Trophoblast cell (in vitro differentiated cells and primary cell): ENCODE measurements at regions not wholly inside any gene's neighbourhood (a gene's known extent, or its start where the extent isn't known, plus 50 kb on each side); places are given as distances from the start of the nearest gene placed in this dataset.

Source experiments
- DNase-seq, 2 donors: peaks; one replicate each; pipeline ENCODE4 v3.0.0-alpha.2; 2016
- H2AFZ ChIP-seq: 2 replicates; pipeline ENCODE4 v1.6.1; 2013; ENCODE audit warnings: low read length, moderate library complexity, mild to moderate bottlenecking; ENCODE audit not compliant: insufficient read depth, poor library complexity
- H2AK5ac ChIP-seq: 2 replicates; pipeline ENCODE4 v1.6.1; 2013; ENCODE audit warnings: mild to moderate bottlenecking, low read length
- H2BK120ac ChIP-seq: 2 replicates; pipeline ENCODE4 v1.6.1; 2013; ENCODE audit warnings: low read length, mild to moderate bottlenecking, moderate library complexity; ENCODE audit not compliant: insufficient read depth, poor library complexity
- H2BK12ac ChIP-seq: 2 replicates; pipeline ENCODE4 v1.6.1; 2013; ENCODE audit warnings: mild to moderate bottlenecking, low read length, moderate library complexity
- H2BK5ac ChIP-seq: 2 replicates; pipeline ENCODE4 v1.6.1; 2013; ENCODE audit warnings: low read length, low read depth, moderate library complexity, mild to moderate bottlenecking; ENCODE audit not compliant: poor library complexity
- H3K14ac ChIP-seq: 2 replicates; pipeline ENCODE4 v1.6.1; 2013; ENCODE audit warnings: mild to moderate bottlenecking, low read length
- H3K18ac ChIP-seq: 2 replicates; pipeline ENCODE4 v1.6.1; 2013; ENCODE audit warnings: mild to moderate bottlenecking, low read length
- H3K23ac ChIP-seq: 2 replicates; pipeline ENCODE4 v1.6.1; 2013; ENCODE audit warnings: low read length
- H3K27ac ChIP-seq: 2 replicates; pipeline ENCODE4 v1.5.1; 2013; ENCODE audit warnings: low read depth, mild to moderate bottlenecking, inconsistent platforms, low read length, moderate library complexity
- H3K27me3 ChIP-seq: 2 replicates; pipeline ENCODE4 v1.6.1; 2013; ENCODE audit warnings: inconsistent platforms, mild to moderate bottlenecking, low read length, moderate library complexity; ENCODE audit not compliant: insufficient read depth
- H3K36me3 ChIP-seq, 2 experiments: 1 replicate in 1 of 2; 2 replicates in 1 of 2; pipeline ENCODE4 v1.6.1; 2013; ENCODE audit warnings: low read length in 2 of 2, mild to moderate bottlenecking in 2 of 2, moderate library complexity in 1 of 2; ENCODE audit not compliant: insufficient read depth in 2 of 2, control insufficient read depth in 1 of 2
- H3K4ac ChIP-seq: 2 replicates; pipeline ENCODE4 v1.6.1; 2013; ENCODE audit warnings: low read depth, mild to moderate bottlenecking, low read length, moderate library complexity
- H3K4me1 ChIP-seq, 2 experiments: 1 replicate in 1 of 2; 2 replicates in 1 of 2; pipeline ENCODE4 v1.6.1; 2013; ENCODE audit warnings: low read length in 2 of 2, mild to moderate bottlenecking in 2 of 2, moderate library complexity in 1 of 2; ENCODE audit not compliant: insufficient read depth in 2 of 2, control insufficient read depth in 1 of 2
- H3K4me2 ChIP-seq: 2 replicates; pipeline ENCODE4 v1.6.1; 2013; ENCODE audit warnings: inconsistent platforms, mild to moderate bottlenecking, low read length, moderate library complexity
- H3K4me3 ChIP-seq: 2 replicates; pipeline ENCODE4 v1.5.1; 2013; ENCODE audit warnings: mild to moderate bottlenecking, low read depth, low read length, inconsistent platforms
- H3K79me1 ChIP-seq: one replicate; pipeline ENCODE4 v1.6.1; 2013; ENCODE audit warnings: low read length
- H3K79me2 ChIP-seq: 2 replicates; pipeline ENCODE4 v1.6.1; 2013; ENCODE audit warnings: low read length, mild to moderate bottlenecking; ENCODE audit not compliant: control insufficient read depth, insufficient read depth, poor library complexity
- H3K9ac ChIP-seq: 2 replicates; pipeline ENCODE4 v1.6.1; 2013; ENCODE audit warnings: mild to moderate bottlenecking, low read length
- H3K9me3 ChIP-seq: 2 replicates; pipeline ENCODE4 v1.6.1; 2013; ENCODE audit warnings: low read depth, mild to moderate bottlenecking, control low read depth, inconsistent platforms, low read length; ENCODE audit not compliant: insufficient read depth
- H4K12ac ChIP-seq: 2 replicates; pipeline ENCODE4 v1.6.1; 2013; ENCODE audit warnings: low read depth, mild to moderate bottlenecking, low read length, moderate library complexity
- H4K8ac ChIP-seq: 2 replicates; pipeline ENCODE4 v1.6.1; 2013; ENCODE audit warnings: low read depth, mild to moderate bottlenecking, low read length, moderate library complexity
- H4K91ac ChIP-seq: one replicate; pipeline ENCODE4 v1.6.1; 2013; ENCODE audit warnings: low read depth, mild to moderate bottlenecking, low read length, moderate library complexity
- WGBS: extraction: QIAGEN DNeasy Blood & Tissue Kit; methylation state at CpG from one replicate; pipeline ENCODE4 v1.1.7; 2013; ENCODE audit warnings: missing lambda C conversion rate; ENCODE audit not compliant: insufficient read length, insufficient coverage; ENCODE audit errors: extremely low coverage; 5-methylcytosine and 5-hydroxymethylcytosine counted together

- H3K4me2 ChIP-seq, result no peak overlapping the region
- H4K8ac ChIP-seq, result no peak overlapping the region
- no peak overlapping the region for H4K12ac ChIP-seq
- H3K27ac ChIP-seq, result no peak overlapping the region
- no peak overlapping the region for H3K9ac ChIP-seq
- no peak overlapping the region for H3K4ac ChIP-seq
- no peak overlapping the region for H2BK5ac ChIP-seq
- no peaks in the 10 kb centered on the region for H3K27me3 ChIP-seq
- no peaks in the 10 kb centered on the region for H3K4me1 ChIP-seq
- no peak overlapping the region for H3K18ac ChIP-seq
- H2AK5ac ChIP-seq, result no peak overlapping the region
- H2AFZ ChIP-seq, result no peak overlapping the region
- no peak overlapping the region for H2BK120ac ChIP-seq
- no peak overlapping the region for H2BK12ac ChIP-seq
- no peak overlapping the region for H4K91ac ChIP-seq
- H3K79me2 ChIP-seq, result no peaks in the 10 kb centered on the region
- no peak overlapping the region for H3K14ac ChIP-seq
- no peak overlapping the region for H3K23ac ChIP-seq
- DNase-seq, result no peak
- H3K4me3 ChIP-seq, result no peak overlapping the region
- H3K36me3 ChIP-seq, result no peaks in the 10 kb centered on the region
- H3K79me1 ChIP-seq, result no peaks in the 10 kb centered on the region
- H3K9me3 ChIP-seq, result no peaks in the 10 kb centered on the region
These were observed 196.3 kb downstream of the PALM2AKAP2 start for GRCh38 chr9:109976303-109976702.

DNA sequence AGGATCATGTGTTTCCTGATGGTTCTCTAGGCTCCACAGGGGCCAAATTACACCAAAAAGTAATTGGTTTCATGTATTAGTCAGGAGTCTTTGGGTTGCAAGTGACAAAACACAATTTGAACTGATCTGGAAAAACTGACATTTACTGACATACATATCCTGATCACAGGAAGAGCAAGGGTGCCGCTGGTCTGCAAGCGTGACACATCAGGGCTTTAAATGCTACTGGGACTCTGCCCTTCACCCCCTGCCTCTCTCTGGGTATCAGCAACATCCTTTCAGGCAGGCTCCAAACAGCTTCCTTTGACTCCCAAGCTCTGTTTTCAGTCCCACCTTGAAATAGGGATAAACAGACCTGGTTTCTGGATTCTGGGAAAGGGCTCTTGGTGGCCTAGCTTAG, 197.5 kb downstream of the PALM2AKAP2 start:
- no peak overlapping the region for H2BK5ac ChIP-seq
- no peak overlapping the region for H3K4me2 ChIP-seq
- no peak for DNase-seq
- no peaks in the 10 kb centered on the region for H3K4me1 ChIP-seq
- H2BK120ac ChIP-seq, result no peak overlapping the region
- H4K12ac ChIP-seq, result no peak overlapping the region
- no peak overlapping the region for H3K14ac ChIP-seq
- no peaks in the 10 kb centered on the region for H3K9me3 ChIP-seq
- H3K36me3 ChIP-seq, result no peaks in the 10 kb centered on the region
- no peak overlapping the region for H3K4me3 ChIP-seq
- H3K27ac ChIP-seq, result no peak overlapping the region
- no peak overlapping the region for H2BK12ac ChIP-seq
- no peak overlapping the region for H2AFZ ChIP-seq
- no peaks in the 10 kb centered on the region for H3K27me3 ChIP-seq
- no peak overlapping the region for H2AK5ac ChIP-seq
- no peaks in the 10 kb centered on the region for H3K79me2 ChIP-seq
- no peak overlapping the region for H3K9ac ChIP-seq
- no peak overlapping the region for H3K4ac ChIP-seq
- no CpG with 5 or more reads among the region's 2 CpGs for WGBS
- no peak overlapping the region for H4K91ac ChIP-seq
- H3K18ac ChIP-seq, result no peak overlapping the region
- no peak overlapping the region for H3K23ac ChIP-seq
- H3K79me1 ChIP-seq, result no peaks in the 10 kb centered on the region
- H4K8ac ChIP-seq, result no peak overlapping the region

GRCh38 chr9:109981091-109981490, 201.1 kb downstream of the PALM2AKAP2 start:
- no peaks in the 10 kb centered on the region for H3K27me3 ChIP-seq

GRCh38 chr9:109986521-109986991, 206.6 kb downstream of the PALM2AKAP2 start:
- Histone ChIP-seq H3K14ac (no peak overlapping the region), H3K36me3 (no peaks in the 10 kb centered on the region), H3K79me1 (no peaks in the 10 kb centered on the region), H4K12ac (no peak overlapping the region), H2BK12ac (no peak overlapping the region), H4K91ac (no peak overlapping the region), H3K79me2 (no peaks in the 10 kb centered on the region), H2AFZ (no peak overlapping the region), H3K4me2 (no peak overlapping the region), H2BK5ac (no peak overlapping the region), H3K4me3 (no peak overlapping the region), H4K8ac (no peak overlapping the region), H3K9ac (no peak overlapping the region), H3K27ac (no peak overlapping the region), H3K18ac (no peak overlapping the region), H3K23ac (no peak overlapping the region), H3K9me3 (no peaks in the 10 kb centered on the region), H3K27me3 (no peaks in the 10 kb centered on the region), H3K4me1 (no peaks in the 10 kb centered on the region), H2AK5ac (no peak overlapping the region), H2BK120ac (no peak overlapping the region), H3K4ac (no peak overlapping the region)
- DNase-seq, result peak; percentile 40 to 81
- WGBS, result no CpG with 5 or more reads among the region's 1 CpG

More at GRCh38 chr9:109981091-109981490, 201.1 kb downstream of the PALM2AKAP2 start:
- no CpG with 5 or more reads among the region's 1 CpG for WGBS
- Histone ChIP-seq H3K4me1 (no peaks in the 10 kb centered on the region), H3K4ac (no peak overlapping the region), H3K79me1 (no peaks in the 10 kb centered on the region), H2AK5ac (no peak overlapping the region), H3K23ac (no peak overlapping the region), H3K27ac (no peak overlapping the region), H2BK5ac (no peak overlapping the region), H2BK12ac (no peak overlapping the region), H2BK120ac (no peak overlapping the region), H4K12ac (no peak overlapping the region), H2AFZ (no peak overlapping the region), H4K91ac (no peak overlapping the region), H3K79me2 (no peaks in the 10 kb centered on the region), H3K9ac (no peak overlapping the region), H3K14ac (no peak overlapping the region), H4K8ac (no peak overlapping the region), H3K9me3 (no peaks in the 10 kb centered on the region), H3K36me3 (no peaks in the 10 kb centered on the region), H3K4me2 (no peak overlapping the region), H3K4me3 (no peak overlapping the region), H3K18ac (no peak overlapping the region)
- DNase-seq, result no peak
